ENCODE measurements at regions not wholly inside any gene's neighbourhood (a gene's known extent, or its start where the extent isn't known, plus 50 kb on each side); places are given as distances from the start of the nearest gene placed in this dataset.

- Mint-ChIP-seq H3K27ac (no peak overlapping the region), H3K36me3 (ENCODE audit: low read depth) (no peaks in the 10 kb centered on the region), H3K27me3 (ENCODE audit: low read depth) (no peaks in the 10 kb centered on the region), H3K9me3 (peaks cover 18% of the 10 kb centered on the region), H3K4me1 (ENCODE audit: low read depth) (no peaks in the 10 kb centered on the region), H3K4me3 (ENCODE audit: low read depth) (no peak overlapping the region)
- no peak for DNase-seq (ENCODE audit: low spot score)
- intact Hi-C loops (cut with micrococcal nuclease), result no loop called here
Observed at GRCh38 chr16:51409001-51409675, 258.1 kb upstream of the SALL1 start.

- no peak overlapping the region for H3K4me3 Mint-ChIP-seq (ENCODE audit: low read depth)
- no peak overlapping the region for H3K27ac Mint-ChIP-seq
- intact Hi-C loops (cut with micrococcal nuclease), result no loop called here
- H3K36me3 Mint-ChIP-seq (ENCODE audit: low read depth), result no peaks in the 10 kb centered on the region
- H3K27me3 Mint-ChIP-seq (ENCODE audit: low read depth), result no peaks in the 10 kb centered on the region
- DNase-seq (ENCODE audit: low spot score), result no peak
- H3K9me3 Mint-ChIP-seq, result peaks cover 18% of the 10 kb centered on the region
- no peaks in the 10 kb centered on the region for H3K4me1 Mint-ChIP-seq (ENCODE audit: low read depth)
Observed at GRCh38 chr16:51408357-51408756, 257.3 kb upstream of the SALL1 start.

DNA sequence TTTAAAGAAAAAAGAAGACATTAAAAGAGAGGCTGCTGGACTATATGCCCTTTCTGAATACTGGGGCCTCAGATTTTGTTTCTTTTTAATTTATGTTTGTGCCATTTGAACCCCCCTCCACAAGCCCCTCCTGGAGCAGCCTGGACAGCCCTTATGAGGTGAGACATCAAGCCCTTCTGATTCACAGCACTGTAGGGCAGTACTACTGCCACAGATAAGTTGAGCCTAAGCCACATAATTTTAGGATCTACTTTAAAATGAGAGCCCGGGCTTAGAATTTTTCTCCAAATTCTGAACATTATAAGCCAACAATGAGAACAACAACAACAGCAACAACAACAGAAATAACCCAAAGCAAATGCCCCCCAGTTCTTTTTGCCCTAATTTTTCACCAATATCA is 256.9 kb upstream of the SALL1 start:
- DNase-seq (ENCODE audit: low spot score), result no peak
- peaks cover 20% of the 10 kb centered on the region for H3K9me3 Mint-ChIP-seq
- no peaks in the 10 kb centered on the region for H3K4me1 Mint-ChIP-seq (ENCODE audit: low read depth)
- H3K27ac Mint-ChIP-seq, result no peak overlapping the region
- no peaks in the 10 kb centered on the region for H3K27me3 Mint-ChIP-seq (ENCODE audit: low read depth)
- intact Hi-C loops (cut with micrococcal nuclease), result no loop called here
- no peaks in the 10 kb centered on the region for H3K36me3 Mint-ChIP-seq (ENCODE audit: low read depth)
- H3K4me3 Mint-ChIP-seq (ENCODE audit: low read depth), result no peak overlapping the region

DNA sequence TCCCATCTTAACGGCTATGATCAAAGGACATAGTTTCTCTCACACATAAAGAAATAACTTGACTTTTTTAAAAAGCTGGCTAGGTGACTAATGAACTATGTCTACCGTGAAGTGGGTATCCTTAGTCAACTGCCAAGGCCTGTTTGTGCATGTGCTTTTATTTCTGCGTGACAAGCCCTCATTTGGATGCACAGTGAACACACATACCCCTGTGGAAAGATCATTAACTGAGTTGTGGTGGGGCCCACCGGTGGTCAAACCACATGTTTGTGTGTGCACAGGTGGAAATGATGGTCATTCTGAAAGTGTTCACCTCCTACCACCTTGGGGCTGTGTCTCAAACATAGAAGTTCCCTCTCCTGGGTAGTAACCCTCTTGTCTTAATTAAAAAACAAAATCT is 256.1 kb upstream of the SALL1 start:
- intact Hi-C loops (cut with micrococcal nuclease), result no loop called here
- no peak for DNase-seq (ENCODE audit: low spot score)
- Mint-ChIP-seq H3K4me3 (ENCODE audit: low read depth) (no peak overlapping the region), H3K27ac (no peak overlapping the region), H3K4me1 (ENCODE audit: low read depth) (no peaks in the 10 kb centered on the region), H3K27me3 (ENCODE audit: low read depth) (no peaks in the 10 kb centered on the region), H3K9me3 (peaks cover 16% of the 10 kb centered on the region), H3K36me3 (ENCODE audit: low read depth) (no peaks in the 10 kb centered on the region)

DNA sequence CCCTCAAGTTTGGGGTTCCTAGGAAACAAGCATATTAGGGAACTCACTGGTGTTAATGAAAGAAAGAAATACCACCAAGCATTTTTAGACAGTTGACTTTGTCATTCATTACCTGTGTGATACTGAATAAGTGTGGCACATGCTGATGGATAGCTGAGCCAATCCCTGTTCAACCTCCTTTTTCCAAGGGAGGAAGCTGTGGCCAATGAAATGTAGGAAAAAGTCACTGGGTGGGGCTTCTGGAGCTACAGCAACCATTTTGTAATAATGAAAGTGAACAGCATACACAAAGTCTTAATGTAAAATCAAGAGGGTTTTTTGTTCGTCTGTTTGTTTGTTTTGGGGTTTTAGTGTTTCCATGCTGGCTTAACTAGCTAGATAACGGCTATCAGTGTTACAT is 254.3 kb upstream of the SALL1 start:
- Mint-ChIP-seq H3K9me3 (peaks cover 19% of the 10 kb centered on the region), H3K27ac (no peak overlapping the region), H3K27me3 (ENCODE audit: low read depth) (no peaks in the 10 kb centered on the region), H3K4me1 (ENCODE audit: low read depth) (no peaks in the 10 kb centered on the region), H3K4me3 (ENCODE audit: low read depth) (no peak overlapping the region), H3K36me3 (ENCODE audit: low read depth) (no peaks in the 10 kb centered on the region)
- DNase-seq (ENCODE audit: low spot score), result no peak
- intact Hi-C loops (cut with micrococcal nuclease), result no loop called here

DNA sequence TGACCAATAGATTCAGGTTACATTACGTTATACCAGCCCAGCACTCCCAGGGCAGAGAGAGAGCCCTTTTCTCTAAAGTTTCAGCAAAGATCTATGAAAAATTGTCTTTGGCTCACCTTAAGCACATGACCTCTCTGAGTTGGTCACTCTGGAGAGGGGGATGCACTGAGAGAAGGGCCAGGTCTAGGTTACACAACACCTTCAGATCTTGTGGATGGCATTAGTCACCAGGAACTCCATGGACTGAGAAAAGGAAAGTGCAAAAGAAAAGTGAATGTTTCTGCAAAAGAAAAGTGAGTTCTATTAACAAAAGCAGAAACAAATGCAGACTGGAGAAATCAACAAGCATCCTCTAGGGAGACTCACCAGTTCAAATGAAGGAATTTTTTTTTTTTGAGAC is 253.3 kb upstream of the SALL1 start:
- H3K27me3 Mint-ChIP-seq (ENCODE audit: low read depth), result no peaks in the 10 kb centered on the region
- peaks cover 15% of the 10 kb centered on the region for H3K9me3 Mint-ChIP-seq
- H3K4me1 Mint-ChIP-seq (ENCODE audit: low read depth), result no peaks in the 10 kb centered on the region
- no peak overlapping the region for H3K4me3 Mint-ChIP-seq (ENCODE audit: low read depth)
- intact Hi-C loops (cut with micrococcal nuclease), result no loop called here
- no peak for DNase-seq (ENCODE audit: low spot score)
- H3K27ac Mint-ChIP-seq, result no peak overlapping the region
- no peaks in the 10 kb centered on the region for H3K36me3 Mint-ChIP-seq (ENCODE audit: low read depth)

GRCh38 chr16:51402785-51403184 is 251.7 kb upstream of the SALL1 start:
- H3K36me3 Mint-ChIP-seq (ENCODE audit: low read depth), result no peaks in the 10 kb centered on the region

DNA sequence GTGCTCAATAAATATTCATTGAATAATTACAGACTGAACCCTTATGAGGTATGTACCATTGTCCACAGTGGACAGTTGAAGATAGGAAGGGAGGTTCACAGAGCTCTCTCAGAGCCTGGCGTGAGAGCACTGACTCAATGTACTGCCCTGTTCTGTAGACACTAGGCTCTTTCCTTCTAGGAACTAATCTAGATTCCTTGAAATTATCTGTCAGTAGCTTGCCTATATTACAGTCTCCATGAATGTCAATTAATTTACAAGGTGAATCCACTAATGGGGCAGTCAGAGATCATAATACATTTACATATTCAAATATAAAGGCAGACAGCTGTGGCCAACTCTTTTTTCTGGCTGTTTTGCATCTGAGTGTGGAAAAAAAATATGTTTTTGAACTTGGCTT is 251.2 kb upstream of the SALL1 start:
- no peak overlapping the region for H3K4me3 Mint-ChIP-seq (ENCODE audit: low read depth)
- peaks cover 15% of the 10 kb centered on the region for H3K9me3 Mint-ChIP-seq
- no peak overlapping the region for H3K27ac Mint-ChIP-seq

More at GRCh38 chr16:51402785-51403184, 251.7 kb upstream of the SALL1 start:
- no peak for DNase-seq (ENCODE audit: low spot score)
- H3K4me1 Mint-ChIP-seq (ENCODE audit: low read depth), result no peaks in the 10 kb centered on the region
- no peaks in the 10 kb centered on the region for H3K27me3 Mint-ChIP-seq (ENCODE audit: low read depth)
- intact Hi-C loops (cut with micrococcal nuclease), result no loop called here
- H3K4me3 Mint-ChIP-seq (ENCODE audit: low read depth), result no peak overlapping the region
- peaks cover 15% of the 10 kb centered on the region for H3K9me3 Mint-ChIP-seq
- no peak overlapping the region for H3K27ac Mint-ChIP-seq

DNA sequence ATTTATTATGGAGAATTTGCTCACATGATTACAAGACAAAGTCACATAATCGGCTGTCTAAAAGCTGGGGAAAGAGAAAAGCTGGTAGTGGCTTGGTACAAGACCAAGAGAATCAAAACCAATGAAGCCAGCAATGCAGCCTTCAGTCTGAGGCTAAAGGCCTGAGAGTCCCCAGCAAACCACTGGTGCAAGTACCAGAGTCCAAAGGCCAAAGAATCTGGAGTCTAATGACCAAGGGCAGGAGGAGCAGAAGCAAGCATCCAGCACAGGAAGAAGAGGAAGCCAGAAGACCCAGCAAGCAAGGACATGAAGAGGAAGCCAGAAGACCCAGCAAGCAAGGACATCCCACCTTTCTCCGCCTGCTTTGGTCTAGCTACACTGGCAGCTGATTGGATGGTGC is 250.6 kb upstream of the SALL1 start:
- intact Hi-C loops (cut with micrococcal nuclease), result no loop called here
- Mint-ChIP-seq H3K27me3 (ENCODE audit: low read depth) (no peaks in the 10 kb centered on the region), H3K4me1 (ENCODE audit: low read depth) (no peaks in the 10 kb centered on the region), H3K4me3 (ENCODE audit: low read depth) (no peak overlapping the region), H3K36me3 (ENCODE audit: low read depth) (no peaks in the 10 kb centered on the region), H3K27ac (no peak overlapping the region), H3K9me3 (peaks cover 15% of the 10 kb centered on the region)
- no peak for DNase-seq (ENCODE audit: low spot score)

More for the DNA sequence above, 251.2 kb upstream of the SALL1 start:
- H3K36me3 Mint-ChIP-seq (ENCODE audit: low read depth), result no peaks in the 10 kb centered on the region
- no peaks in the 10 kb centered on the region for H3K4me1 Mint-ChIP-seq (ENCODE audit: low read depth)
- H3K27me3 Mint-ChIP-seq (ENCODE audit: low read depth), result no peaks in the 10 kb centered on the region
- intact Hi-C loops (cut with micrococcal nuclease), result no loop called here
- no peak for DNase-seq (ENCODE audit: low spot score)

- H3K36me3 Mint-ChIP-seq (ENCODE audit: low read depth), result no peaks in the 10 kb centered on the region
- H3K27me3 Mint-ChIP-seq (ENCODE audit: low read depth), result no peaks in the 10 kb centered on the region
- DNase-seq (ENCODE audit: low spot score), result no peak
- intact Hi-C loops (cut with micrococcal nuclease), result no loop called here
- H3K4me3 Mint-ChIP-seq (ENCODE audit: low read depth), result no peak overlapping the region
- H3K9me3 Mint-ChIP-seq, result peaks cover 15% of the 10 kb centered on the region
- no peaks in the 10 kb centered on the region for H3K4me1 Mint-ChIP-seq (ENCODE audit: low read depth)
- H3K27ac Mint-ChIP-seq, result no peak overlapping the region
Observed at GRCh38 chr16:51399908-51400670, 249.0 kb upstream of the SALL1 start.

GRCh38 chr16:51394421-51394820 is 243.4 kb upstream of the SALL1 start:
- no peaks in the 10 kb centered on the region for H3K27me3 Mint-ChIP-seq (ENCODE audit: low read depth)
- intact Hi-C loops (cut with micrococcal nuclease), result no loop called here
- no peak overlapping the region for H3K4me3 Mint-ChIP-seq (ENCODE audit: low read depth)
- H3K36me3 Mint-ChIP-seq (ENCODE audit: low read depth), result no peaks in the 10 kb centered on the region
- no peak overlapping the region for H3K27ac Mint-ChIP-seq
- H3K9me3 Mint-ChIP-seq, result no peaks in the 10 kb centered on the region
- DNase-seq (ENCODE audit: low spot score), result no peak
- H3K4me1 Mint-ChIP-seq (ENCODE audit: low read depth), result no peaks in the 10 kb centered on the region

DNA sequence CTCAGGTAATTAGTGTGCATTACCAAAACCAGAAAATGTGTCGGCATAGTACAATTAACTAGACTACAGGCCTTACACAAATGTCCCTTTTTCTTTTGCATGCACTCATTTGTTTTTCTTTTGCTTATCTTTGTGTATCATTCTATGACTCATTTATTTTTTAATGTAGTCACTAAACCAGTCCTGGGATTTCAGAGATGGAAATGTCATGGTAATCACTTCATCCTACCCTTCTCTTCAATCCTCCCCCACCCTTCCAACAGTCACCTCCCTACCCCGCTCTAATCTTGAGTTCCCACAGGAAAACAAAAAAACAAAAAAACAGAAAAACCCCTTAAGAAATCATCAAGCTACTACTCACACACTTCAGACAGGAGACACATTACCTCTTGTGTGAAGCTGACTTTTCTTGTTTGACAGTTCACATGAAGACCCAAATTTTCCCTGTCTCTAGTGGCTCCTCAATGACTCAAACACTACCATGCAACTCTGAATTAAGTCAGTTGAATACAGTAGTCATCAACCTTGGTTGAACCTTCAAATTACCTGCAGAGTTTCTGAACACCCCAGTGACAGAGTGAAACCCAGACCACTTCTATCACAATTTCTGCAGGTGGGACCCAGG is 242.4 kb upstream of the SALL1 start:
- Mint-ChIP-seq H3K9me3 (no peaks in the 10 kb centered on the region), H3K36me3 (ENCODE audit: low read depth) (no peaks in the 10 kb centered on the region), H3K4me1 (ENCODE audit: low read depth) (no peaks in the 10 kb centered on the region), H3K4me3 (ENCODE audit: low read depth) (no peak overlapping the region), H3K27me3 (ENCODE audit: low read depth) (no peaks in the 10 kb centered on the region), H3K27ac (no peak overlapping the region)
- DNase-seq (ENCODE audit: low spot score), result no peak
- intact Hi-C loops (cut with micrococcal nuclease), result no loop called here

DNA sequence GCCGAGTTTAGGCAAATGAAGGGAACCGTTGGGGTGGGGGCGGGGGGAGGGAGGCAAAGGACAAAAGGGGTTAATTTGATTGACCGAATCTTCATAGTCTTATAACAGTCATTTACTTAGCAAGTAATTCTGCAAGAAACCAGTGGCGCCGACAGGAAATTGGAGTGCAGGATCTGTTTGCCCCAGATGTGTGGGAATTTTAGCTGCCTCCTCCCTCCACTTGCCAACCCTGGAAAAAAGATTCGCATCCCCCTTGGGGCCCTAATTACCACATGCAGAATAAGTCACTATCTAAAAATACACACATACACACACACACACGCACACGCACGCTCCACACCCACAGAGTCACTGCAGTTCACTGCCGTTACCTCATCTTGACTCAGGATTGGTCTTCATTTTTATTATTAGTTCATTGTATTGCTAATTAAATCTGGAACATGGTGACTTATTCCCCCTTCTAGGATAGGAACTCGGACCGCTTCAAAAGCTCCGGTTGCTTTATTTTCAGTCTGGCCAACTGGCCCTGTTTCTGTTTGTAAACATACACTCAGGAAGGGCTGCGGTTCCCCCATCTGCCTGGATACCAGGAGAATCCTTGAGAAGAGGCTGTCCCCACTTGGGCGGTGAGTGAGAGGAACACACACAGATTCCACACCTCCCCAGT is 241.6 kb upstream of the SALL1 start:
- H3K36me3 Mint-ChIP-seq (ENCODE audit: low read depth), result no peaks in the 10 kb centered on the region
- no peak for DNase-seq (ENCODE audit: low spot score)
- intact Hi-C loops (cut with micrococcal nuclease), result no loop called here
- no peaks in the 10 kb centered on the region for H3K27me3 Mint-ChIP-seq (ENCODE audit: low read depth)
- H3K9me3 Mint-ChIP-seq, result no peaks in the 10 kb centered on the region
- no peak overlapping the region for H3K27ac Mint-ChIP-seq
- no peaks in the 10 kb centered on the region for H3K4me1 Mint-ChIP-seq (ENCODE audit: low read depth)
- no peak overlapping the region for H3K4me3 Mint-ChIP-seq (ENCODE audit: low read depth)
